HL-60 (cell line): ENCODE measurements at regions not wholly inside any gene's neighbourhood (a gene's known extent, or its start where the extent isn't known, plus 50 kb on each side); places are given as distances from the start of the nearest gene placed in this dataset.

Experiments
- CTCF ChIP-seq: IDR thresholded peaks from one replicate; pipeline ENCODE4 v1.5.1; 2011; ENCODE audit warnings: low read length, control low read depth, inconsistent platforms; ENCODE audit not compliant: insufficient read depth
- POLR2AphosphoS5 ChIP-seq: IDR thresholded peaks from 2 replicates; pipeline ENCODE4 v1.6.1; 2012; ENCODE audit warnings: low read depth
- REST ChIP-seq: IDR thresholded peaks from 2 replicates; pipeline ENCODE4 v1.6.1; 2012; ENCODE audit warnings: low read depth; ENCODE audit not compliant: insufficient replicate concordance
- SPI1 ChIP-seq: IDR thresholded peaks from 2 replicates; pipeline ENCODE4 v1.6.1; 2012; ENCODE audit warnings: low read depth, mild to moderate bottlenecking, borderline replicate concordance

GRCh38 chr20:33910056-33910455, 83.7 kb upstream of the RALY start:
- TF ChIP-seq CTCF (no peak), REST (no peak), POLR2AphosphoS5 (no peak), SPI1 (no peak)
